ENCODE measurements at regions not wholly inside any gene's neighbourhood (a gene's known extent, or its start where the extent isn't known, plus 50 kb on each side); places are given as distances from the start of the nearest gene placed in this dataset.

GRCh38 chr2:149666809-149667320 is 79.3 kb upstream of the MMADHC start:
- TF ChIP-seq CTCF (IDR thresholded peaks at IDR 0.05) (no peak), POLR2A (IDR thresholded peaks at IDR 0.05) (no peak)

All from esophagus squamous epithelium (tissue), 4 donors.